HCT116 (cell line): ENCODE measurements at regions not wholly inside any gene's neighbourhood (a gene's known extent, or its start where the extent isn't known, plus 50 kb on each side); places are given as distances from the start of the nearest gene placed in this dataset.

Experiments
- ATAC-seq: fragments of 200-7000 bp; cut with Tn5 transposase; 2 replicates; pipeline ENCODE4 v1.9.1; 2020; ENCODE audit warnings: mild to moderate bottlenecking, moderate library complexity
- BruUV-seq: library from RNA; stranded (reverse); fragments of 400-500 nt; replicated peaks from 2 replicates; lab custom pipeline; 2021; lab: Mats Ljungman, UMichigan
- CTCF ChIA-PET: fragments of 300-600 bp; sonication (Branson Sonifier 250); formaldehyde crosslinking; loops from one replicate; lab custom pipeline; 2021; ENCODE audit warnings: antibody characterized with exemption; lab: Charles Lee
- POLR2A ChIA-PET: fragments of 300-600, 350-600 bp; sonication (Branson Sonifier 250); formaldehyde crosslinking; loops from one replicate; lab custom pipeline; 2021; ENCODE audit warnings: antibody characterized with exemption; lab: Charles Lee
- RAD21 ChIA-PET, 2 experiments: fragments of 300-600 bp; sonication (Branson Sonifier 250); formaldehyde crosslinking; loops; one replicate each; lab custom pipeline; 2023; ENCODE audit warnings: low total read pairs in 2 of 2; ENCODE audit not compliant: uncharacterized antibody in 2 of 2, unreplicated experiment in 2 of 2, low non-redundant PET in 1 of 2; lab: Charles Lee
- DNase-seq: peaks from one replicate; pipeline ENCODE4 v3.0.0-alpha.2; 2010; ENCODE audit warnings: low read depth, low spot score
- H2AFZ ChIP-seq: fragments of 200-600 bp; shearing (Covaris generic), sonication (generic); 2 replicates; pipeline ENCODE4 v1.6.1; 2017; ENCODE audit warnings: low read depth, mixed run types, mixed read lengths, antibody characterized with exemption, low read length; ENCODE audit not compliant: poor library complexity, severe bottlenecking
- H3K27ac ChIP-seq: 2 replicates; pipeline ENCODE4 v1.5.1; 2012; ENCODE audit warnings: low read depth, low read length
- H3K27me3 ChIP-seq: fragments of 200-600 bp; sonication (generic); 2 replicates; pipeline ENCODE4 v1.6.1; 2016; ENCODE audit warnings: mixed run types, low read length, mixed read lengths; ENCODE audit not compliant: insufficient read depth
- H3K36me3 ChIP-seq, 2 experiments: fragments of 200-500 bp in 1 of 2; fragments of 200-600 bp in 1 of 2; sonication (Bioruptor generic) in 1 of 2; sonication (generic) in 1 of 2; 2 replicates each; pipeline versions ENCODE4 v1.5.1 to v1.6.1; 2014 to 2016; ENCODE audit warnings: low read length in 2 of 2, inconsistent platforms in 1 of 2, mixed read lengths in 1 of 2, mixed run types in 1 of 2; ENCODE audit not compliant: insufficient read depth in 2 of 2, control insufficient read depth in 1 of 2
- H3K4me1 ChIP-seq, 2 experiments: fragments of 200-600 bp in 1 of 2; sonication (generic) in 1 of 2; 2 replicates each; pipeline versions ENCODE4 v1.5.1 to v1.6.1; 2012 to 2017; ENCODE audit warnings: low read length in 2 of 2, inconsistent platforms in 1 of 2, mild to moderate bottlenecking in 1 of 2, mixed read lengths in 1 of 2, mixed run types in 1 of 2, moderate library complexity in 1 of 2; ENCODE audit not compliant: insufficient read depth in 2 of 2, control insufficient read depth in 1 of 2
- H3K4me2 ChIP-seq: fragments of 200-600 bp; sonication (generic); 2 replicates; pipeline ENCODE4 v1.6.1; 2017; ENCODE audit warnings: mixed run types, low read length, mixed read lengths
- H3K4me3 ChIP-seq, 2 experiments: fragments of 200-600 bp in 1 of 2; sonication (generic) in 1 of 2; replicated peaks in 1 of 2; 2 replicates each; pipeline ENCODE4 v1.5.1; 2011 to 2016; ENCODE audit warnings: low read length in 2 of 2, control low read depth in 1 of 2, low read depth in 1 of 2, mild to moderate bottlenecking in 1 of 2, mixed read lengths in 1 of 2, mixed run types in 1 of 2
- H3K79me2 ChIP-seq: fragments of 200-600 bp; sonication (generic); 2 replicates; pipeline ENCODE4 v1.6.1; 2017; ENCODE audit warnings: mild to moderate bottlenecking, mixed run types, low read length, moderate library complexity, mixed read lengths; ENCODE audit not compliant: insufficient read depth
- H3K9ac ChIP-seq: fragments of 200-600 bp; sonication (generic); 2 replicates; pipeline ENCODE4 v1.6.1; 2016; ENCODE audit warnings: low read length, mixed read lengths
- H3K9me2 ChIP-seq: fragments of 200-600 bp; sonication (generic), shearing (Covaris generic); 2 replicates; pipeline ENCODE4 v1.6.1; 2017; ENCODE audit warnings: mixed run types, mild to moderate bottlenecking, moderate library complexity; ENCODE audit not compliant: insufficient read depth
- H3K9me3 ChIP-seq, 2 experiments: fragments of 200-500 bp in 1 of 2; fragments of 200-600 bp in 1 of 2; sonication (Bioruptor generic) in 1 of 2; sonication (generic) in 1 of 2; 2 replicates each; pipeline ENCODE4 v1.6.1; 2014 to 2017; ENCODE audit warnings: low read length in 2 of 2, mixed read lengths in 2 of 2, inconsistent platforms in 1 of 2, low read depth in 1 of 2, mild to moderate bottlenecking in 1 of 2, mixed run types in 1 of 2, moderate library complexity in 1 of 2; ENCODE audit not compliant: control insufficient read depth in 1 of 2, insufficient read depth in 1 of 2
- H4K20me1 ChIP-seq: fragments of 200-600 bp; sonication (generic), shearing (Covaris generic); 2 replicates; pipeline ENCODE4 v1.6.1; 2017; ENCODE audit warnings: mixed run types, mild to moderate bottlenecking, moderate library complexity; ENCODE audit not compliant: insufficient read depth
- ATF3 ChIP-seq: IDR thresholded peaks from 2 replicates; pipeline ENCODE4 v1.6.1; 2012
- CBX3 ChIP-seq: IDR thresholded peaks from 2 replicates; pipeline ENCODE4 v1.6.1; 2012; ENCODE audit warnings: low read depth
- CEBPB ChIP-seq: IDR thresholded peaks from 2 replicates; pipeline ENCODE4 v1.6.1; 2012; ENCODE audit warnings: low read depth
- CTCF ChIP-seq, 3 experiments: fragments of 200-600 bp in 1 of 3; sonication (generic) in 1 of 3; IDR thresholded peaks in 2 of 3; conservative IDR thresholded peaks in 1 of 3; 2 replicates each; pipeline ENCODE4 v1.5.1; 2012 to 2017; ENCODE audit warnings: low read depth in 2 of 3, low read length in 2 of 3, antibody characterized with exemption in 1 of 3, borderline replicate concordance in 1 of 3, control low read depth in 1 of 3, mild to moderate bottlenecking in 1 of 3, mixed read lengths in 1 of 3, mixed run types in 1 of 3, moderate library complexity in 1 of 3; ENCODE audit not compliant: insufficient read depth in 1 of 3
- EGR1 ChIP-seq: IDR thresholded peaks from 2 replicates; pipeline ENCODE4 v1.6.1; 2012; ENCODE audit warnings: low read depth
- ELF1 ChIP-seq: IDR thresholded peaks from 2 replicates; pipeline ENCODE4 v1.6.1; 2012; ENCODE audit warnings: low read depth, borderline replicate concordance
- EZH2 ChIP-seq: fragments of 200-600 bp; sonication (generic); IDR thresholded peaks from 2 replicates; pipeline ENCODE4 v1.6.1; 2017; ENCODE audit warnings: antibody characterized with exemption, mixed run types
- EZH2phosphoT487 ChIP-seq: fragments of 200-600 bp; IDR thresholded peaks from 2 replicates; pipeline ENCODE4 v1.6.1; 2018; ENCODE audit warnings: antibody characterized with exemption, borderline replicate concordance
- FOSL1 ChIP-seq: IDR thresholded peaks from 2 replicates; pipeline ENCODE4 v1.6.1; 2012; ENCODE audit warnings: low read depth
- JUND ChIP-seq: IDR thresholded peaks from 2 replicates; pipeline ENCODE4 v1.6.1; 2012
- MAX ChIP-seq: IDR thresholded peaks from 2 replicates; pipeline ENCODE4 v1.6.1; 2012
- POLR2A ChIP-seq: IDR thresholded peaks from 2 replicates; pipeline ENCODE4 v1.7.0; 2011; ENCODE audit warnings: borderline replicate concordance; ENCODE audit not compliant: insufficient read depth, insufficient read length; ENCODE audit errors: extremely low read depth
- POLR2AphosphoS5 ChIP-seq: IDR thresholded peaks from 2 replicates; pipeline ENCODE4 v1.6.1; 2011; ENCODE audit warnings: mild to moderate bottlenecking, low read depth, low read length, moderate library complexity
- SIN3A ChIP-seq: IDR thresholded peaks from 2 replicates; pipeline ENCODE4 v1.6.1; 2012; ENCODE audit warnings: low read depth
- SP1 ChIP-seq: IDR thresholded peaks from 2 replicates; pipeline ENCODE4 v1.6.1; 2012; ENCODE audit warnings: low read depth
- SRF ChIP-seq: IDR thresholded peaks from 2 replicates; pipeline ENCODE4 v1.6.1; 2012; ENCODE audit warnings: low read depth
- TCF7L2 ChIP-seq: IDR thresholded peaks from 2 replicates; pipeline ENCODE4 v1.7.0; 2011; ENCODE audit warnings: borderline replicate concordance, inconsistent platforms; ENCODE audit not compliant: insufficient read depth, insufficient read length; ENCODE audit errors: extremely low read depth
- ZFX ChIP-seq: fragments of 450-650 bp; IDR thresholded peaks from 2 replicates; pipeline ENCODE4 v1.6.1; 2017
- intact Hi-C: fragments of 100-400 bp; cut with micrococcal nuclease; formaldehyde crosslinking; loops from 2 replicates; pipeline ENCODE4 v1.10.0; 2022

- POLR2A ChIA-PET = no interaction called here
- H3K4me2 ChIP-seq = no peak overlapping the region
- H3K9ac ChIP-seq = no peak overlapping the region
- H4K20me1 ChIP-seq = no peaks in the 10 kb centered on the region
- H3K27me3 ChIP-seq = no peaks in the 10 kb centered on the region
- TF ChIP-seq CBX3 = no peak
- no peak for TF ChIP-seq MAX
- no peak for TF ChIP-seq CEBPB
- no peak for TF ChIP-seq ATF3
- no peak for TF ChIP-seq EZH2
- TF ChIP-seq SP1 = no peak
- no peak for TF ChIP-seq EGR1
- no peak for TF ChIP-seq POLR2A
- TF ChIP-seq FOSL1 = no peak
- no peak for TF ChIP-seq ZFX
- no peak for TF ChIP-seq SIN3A
- no peak for TF ChIP-seq SRF
- TF ChIP-seq TCF7L2 = no peak
- H3K36me3 ChIP-seq = no peaks in the 10 kb centered on the region
- no peaks in the 10 kb centered on the region for H3K4me1 ChIP-seq
- intact Hi-C loops = no loop called here
- no peak for DNase-seq
- no peak for ATAC-seq
- RAD21 ChIA-PET = no interaction called here
- H3K9me2 ChIP-seq = no peaks in the 10 kb centered on the region
- H3K9me3 ChIP-seq = no peaks in the 10 kb centered on the region
- H2AFZ ChIP-seq = no peak overlapping the region
- H3K79me2 ChIP-seq = no peaks in the 10 kb centered on the region
- CTCF ChIA-PET = no interaction called here
- no TSS peak for BruUV-seq
- no peak overlapping the region for H3K27ac ChIP-seq
- H3K4me3 ChIP-seq = no peak overlapping the region
These were observed 273.8 kb upstream of the SNX7 start for GRCh38 chr1:98387701-98388100.

- no peak for ATAC-seq
- ChIA-PET POLR2A (no interaction called here), RAD21 (no interaction called here), CTCF (no interaction called here)
- no peak for DNase-seq
- Histone ChIP-seq H3K27me3 (no peaks in the 10 kb centered on the region), H3K36me3 (no peaks in the 10 kb centered on the region), H3K9me2 (no peaks in the 10 kb centered on the region), H3K4me2 (no peak overlapping the region), H4K20me1 (no peaks in the 10 kb centered on the region), H3K9me3 (no peaks in the 10 kb centered on the region), H3K79me2 (no peaks in the 10 kb centered on the region), H3K27ac (no peak overlapping the region), H2AFZ (no peak overlapping the region), H3K4me3 (no peak overlapping the region), H3K9ac (no peak overlapping the region), H3K4me1 (no peaks in the 10 kb centered on the region)
- BruUV-seq = no TSS peak
- intact Hi-C loops = no loop called here
- no peak for TF ChIP-seq EGR1
- TF ChIP-seq JUND = no peak
- TF ChIP-seq POLR2AphosphoS5 = no peak
- no peak for TF ChIP-seq EZH2phosphoT487
- no peak for TF ChIP-seq POLR2A
- TF ChIP-seq CEBPB = no peak
- TF ChIP-seq CTCF (IDR thresholded peaks at IDR 0.05 in 2 of 3, conservative IDR thresholded peaks at IDR 0.05 in 1 of 3; ENCODE audit: borderline replicate concordance in 1 of 3, insufficient read depth in 1 of 3, low read depth in 2 of 3, low read length in 2 of 3) = no peak
- TF ChIP-seq CBX3 = no peak
- TF ChIP-seq SIN3A = no peak
- TF ChIP-seq TCF7L2 = no peak
- TF ChIP-seq MAX = no peak
- no peak for TF ChIP-seq ZFX
- no peak for TF ChIP-seq SP1
- no peak for TF ChIP-seq ELF1
These were observed 274.7 kb upstream of the SNX7 start for GRCh38 chr1:98386675-98387440.
